SK-N-SH (cell line): ENCODE measurements at regions not wholly inside any gene's neighbourhood (a gene's known extent, or its start where the extent isn't known, plus 50 kb on each side); places are given as distances from the start of the nearest gene placed in this dataset.

Experiments
- CTCF ChIA-PET: fragments of 300-600, 350-600 bp; formaldehyde crosslinking; extraction: SDS; loops from one replicate; lab custom pipeline; 2021; lab: Yijun Ruan, JAX
- POLR2A ChIA-PET: fragments of 350-600 bp; sonication (Branson Sonifier 250); formaldehyde crosslinking; extraction: SDS; loops from one replicate; lab custom pipeline; 2020; ENCODE audit warnings: antibody characterized with exemption, inconsistent platforms; lab: Yijun Ruan, JAX
- DNase-seq: peaks from one replicate; pipeline ENCODE4 v3.0.0; 2012
- H2AFZ ChIP-seq: fragments of 200-600 bp; sonication (generic); 2 replicates; pipeline ENCODE4 v1.8.1; 2016; ENCODE audit warnings: antibody characterized with exemption, mild to moderate bottlenecking, low read depth
- H3F3A ChIP-seq: fragments of 200-600 bp; sonication (generic); replicated peaks from 2 replicates; pipeline ENCODE3; 2016; ENCODE audit warnings: antibody characterized with exemption, mild to moderate bottlenecking; ENCODE audit not compliant: insufficient read depth
- H3K27ac ChIP-seq, 2 experiments: fragments of 200-500 bp in 1 of 2; fragments of 200-600 bp in 1 of 2; sonication (Bioruptor generic) in 1 of 2; sonication (generic), shearing (Covaris generic) in 1 of 2; 2 replicates each; pipeline versions ENCODE4 v1.5.1 to v1.6.1; 2014 to 2016; ENCODE audit warnings: low read depth in 2 of 2, inconsistent platforms in 1 of 2, low read length in 1 of 2, mild to moderate bottlenecking in 1 of 2, mixed read lengths in 1 of 2
- H3K27me3 ChIP-seq: fragments of 200-600 bp; sonication (generic), shearing (Covaris generic); 2 replicates; pipeline ENCODE4 v1.6.1; 2016; ENCODE audit warnings: mixed run types; ENCODE audit not compliant: insufficient read depth
- H3K36me3 ChIP-seq, 2 experiments: fragments of 200-500 bp in 1 of 2; fragments of 200-600 bp in 1 of 2; sonication (Bioruptor generic) in 1 of 2; sonication (generic) in 1 of 2; replicated peaks in 1 of 2; 2 replicates each; pipeline versions ENCODE3 to v1.5.1; 2014 to 2016; ENCODE audit warnings: low read length in 1 of 2, mild to moderate bottlenecking in 1 of 2; ENCODE audit not compliant: insufficient read depth in 2 of 2, control insufficient read depth in 1 of 2
- H3K4me1 ChIP-seq, 2 experiments: fragments of 200-500 bp in 1 of 2; fragments of 200-600 bp in 1 of 2; sonication (Bioruptor generic) in 1 of 2; sonication (generic), shearing (Covaris generic) in 1 of 2; 2 replicates each; pipeline versions ENCODE4 v1.5.1 to v1.6.1; 2014 to 2016; ENCODE audit warnings: low read depth in 1 of 2, low read length in 1 of 2, mixed run types in 1 of 2; ENCODE audit not compliant: insufficient read depth in 2 of 2, control insufficient read depth in 1 of 2
- H3K4me2 ChIP-seq: fragments of 200-600 bp; sonication (generic), shearing (Covaris generic); 2 replicates; pipeline ENCODE4 v1.6.1; 2017; ENCODE audit warnings: mixed run types
- H3K4me3 ChIP-seq, 2 experiments: fragments of 200-500 bp in 1 of 2; fragments of 200-600 bp in 1 of 2; sonication (Bioruptor generic) in 1 of 2; sonication (generic), shearing (Covaris generic) in 1 of 2; 2 replicates each; pipeline versions ENCODE4 v1.5.1 to v1.8.1; 2014 to 2016; ENCODE audit warnings: low read depth in 2 of 2, inconsistent platforms in 1 of 2, low read length in 1 of 2, mild to moderate bottlenecking in 1 of 2, mixed read lengths in 1 of 2, moderate library complexity in 1 of 2
- H3K79me2 ChIP-seq: fragments of 200-600 bp; sonication (generic); 2 replicates; pipeline ENCODE4 v1.8.1; 2017; ENCODE audit warnings: mild to moderate bottlenecking; ENCODE audit not compliant: insufficient read depth
- H3K9ac ChIP-seq: fragments of 200-600 bp; sonication (generic); 2 replicates; pipeline ENCODE4 v1.6.1; 2017; ENCODE audit warnings: mixed run types
- H3K9me2 ChIP-seq: fragments of 200-600 bp; sonication (generic); 2 replicates; pipeline ENCODE4 v1.6.1; 2017; ENCODE audit warnings: mixed run types
- H3K9me3 ChIP-seq: fragments of 200-600 bp; sonication (generic); 2 replicates; pipeline ENCODE4 v1.6.1; 2017; ENCODE audit warnings: mixed run types, mild to moderate bottlenecking, moderate library complexity
- H4K20me1 ChIP-seq: fragments of 200-600 bp; sonication (generic); 2 replicates; pipeline ENCODE4 v1.6.1; 2017; ENCODE audit warnings: mild to moderate bottlenecking, mixed run types; ENCODE audit not compliant: insufficient read depth
- CHD2 ChIP-seq: fragments of 150-350 bp; IDR thresholded peaks from 2 replicates; pipeline ENCODE4 v1.6.1; 2018; ENCODE audit warnings: low read length; ENCODE audit not compliant: partially characterized antibody
- ELF1 ChIP-seq: IDR thresholded peaks from 2 replicates; pipeline ENCODE4 v1.4.0; 2012
- EP300 ChIP-seq, 2 experiments: IDR thresholded peaks; 2 replicates each; pipeline versions ENCODE4 v1.4.0 to v1.6.1; 2012; ENCODE audit warnings: borderline replicate concordance in 1 of 2, low read depth in 1 of 2, low read length in 1 of 2
- FOXJ3 ChIP-seq: sonication (generic); formaldehyde crosslinking; IDR thresholded peaks from 2 replicates; pipeline ENCODE4 v1.5.1; 2020; ENCODE audit warnings: mild to moderate bottlenecking, missing genetic modification reagents
- GABPA ChIP-seq: IDR thresholded peaks from 2 replicates; pipeline ENCODE4 v1.4.0; 2012; ENCODE audit warnings: low read depth, mild to moderate bottlenecking
- GATA2 ChIP-seq: sonication (generic); formaldehyde crosslinking; IDR thresholded peaks from 2 replicates; pipeline ENCODE4 v1.5.0; 2020; ENCODE audit warnings: mild to moderate bottlenecking, missing genetic modification reagents
- JUND ChIP-seq: IDR thresholded peaks from 2 replicates; pipeline ENCODE4 v1.4.0; 2012
- MXI1 ChIP-seq: IDR thresholded peaks from 2 replicates; pipeline ENCODE4 v1.6.1; 2012; ENCODE audit warnings: mild to moderate bottlenecking, low read depth, low read length, improper control_type of control experiment
- NFIC ChIP-seq: IDR thresholded peaks from 2 replicates; pipeline ENCODE4 v1.4.0; 2012; ENCODE audit warnings: borderline replicate concordance
- NRF1 ChIP-seq: IDR thresholded peaks from 2 replicates; pipeline ENCODE4 v1.6.1; 2012; ENCODE audit warnings: low read depth, mild to moderate bottlenecking, low read length
- RCOR1 ChIP-seq: fragments of 150-350 bp; IDR thresholded peaks from 2 replicates; pipeline ENCODE4 v1.6.1; 2017; ENCODE audit warnings: antibody characterized with exemption, low read length
- RFX5 ChIP-seq: IDR thresholded peaks from 2 replicates; pipeline ENCODE4 v1.6.1; 2012; ENCODE audit warnings: mild to moderate bottlenecking, improper control_type of control experiment, low read length
- RXRA ChIP-seq: IDR thresholded peaks from 2 replicates; pipeline ENCODE4 v1.4.0; 2012; ENCODE audit warnings: low read depth, mild to moderate bottlenecking, borderline replicate concordance
- SMC3 ChIP-seq: IDR thresholded peaks from 2 replicates; pipeline ENCODE4 v1.6.1; 2012; ENCODE audit warnings: low read depth, low read length, improper control_type of control experiment
- TCF12 ChIP-seq: IDR thresholded peaks from 2 replicates; pipeline ENCODE4 v1.4.0; 2012
- TEAD4 ChIP-seq: IDR thresholded peaks from 2 replicates; pipeline ENCODE4 v1.4.0; 2012; ENCODE audit warnings: mild to moderate bottlenecking, borderline replicate concordance; ENCODE audit not compliant: insufficient read depth
- YY1 ChIP-seq: IDR thresholded peaks from 2 replicates; pipeline ENCODE4 v1.4.0; 2012; ENCODE audit warnings: low read depth, mild to moderate bottlenecking
- WGBS: methylation state at CpG from one replicate; pipeline ENCODE4 v1.1.6; 2017; ENCODE audit warnings: low lambda C conversion rate; 5-methylcytosine and 5-hydroxymethylcytosine counted together
- TF ChIP-seq, protein P1 (sequence below): IDR thresholded peaks from 2 replicates; pipeline ENCODE4 v1.4.0; 2012; ENCODE audit warnings: low read depth
- TF ChIP-seq, protein P2 (sequence below): fragments of 150-350 bp; IDR thresholded peaks from 2 replicates; pipeline ENCODE4 v1.6.1; 2016; ENCODE audit warnings: mild to moderate bottlenecking, low read depth, low read length
- TF ChIP-seq, protein P3 (sequence below): IDR thresholded peaks from 2 replicates; pipeline ENCODE4; 2012
- TF ChIP-seq, protein P4 (sequence below): IDR thresholded peaks from 2 replicates; pipeline ENCODE4 v1.4.0; 2012; ENCODE audit warnings: low read depth, borderline replicate concordance

DNA sequence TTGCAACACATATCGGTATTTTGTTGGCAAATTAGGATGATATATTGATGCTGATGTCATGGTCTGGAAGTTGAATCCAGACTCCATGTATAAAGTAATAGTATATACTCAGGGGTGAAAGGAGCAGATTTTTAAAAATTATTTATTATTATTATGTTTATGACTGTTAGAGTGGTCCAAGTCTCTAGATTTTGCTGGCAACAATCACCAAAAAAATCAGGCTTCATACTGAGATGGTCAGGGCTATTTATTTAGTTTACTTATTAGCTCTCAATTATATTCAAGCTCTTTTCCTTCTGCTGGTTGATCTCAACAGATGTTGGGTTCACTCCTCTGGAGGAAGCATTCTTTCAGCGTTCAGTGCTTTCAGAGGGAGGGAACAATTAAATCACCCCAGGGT is 73.9 kb upstream of the VCX3B start (continued):
- TF ChIP-seq, protein P1, sequence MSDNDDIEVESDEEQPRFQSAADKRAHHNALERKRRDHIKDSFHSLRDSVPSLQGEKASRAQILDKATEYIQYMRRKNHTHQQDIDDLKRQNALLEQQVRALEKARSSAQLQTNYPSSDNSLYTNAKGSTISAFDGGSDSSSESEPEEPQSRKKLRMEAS: no peak
- no peak for TF ChIP-seq ELF1

GRCh38 chrX:8403988-8404387 is 60.6 kb upstream of the VCX3B start:
- 10% methylated on average over 5 of the region's 5 CpGs for WGBS
- no peaks in the 10 kb centered on the region for H3K9me3 ChIP-seq
- H3K4me2 ChIP-seq: no peak overlapping the region
- TF ChIP-seq JUND: no peak
- TF ChIP-seq, protein P2, sequence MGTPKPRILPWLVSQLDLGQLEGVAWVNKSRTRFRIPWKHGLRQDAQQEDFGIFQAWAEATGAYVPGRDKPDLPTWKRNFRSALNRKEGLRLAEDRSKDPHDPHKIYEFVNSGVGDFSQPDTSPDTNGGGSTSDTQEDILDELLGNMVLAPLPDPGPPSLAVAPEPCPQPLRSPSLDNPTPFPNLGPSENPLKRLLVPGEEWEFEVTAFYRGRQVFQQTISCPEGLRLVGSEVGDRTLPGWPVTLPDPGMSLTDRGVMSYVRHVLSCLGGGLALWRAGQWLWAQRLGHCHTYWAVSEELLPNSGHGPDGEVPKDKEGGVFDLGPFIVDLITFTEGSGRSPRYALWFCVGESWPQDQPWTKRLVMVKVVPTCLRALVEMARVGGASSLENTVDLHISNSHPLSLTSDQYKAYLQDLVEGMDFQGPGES: no peak
- TF ChIP-seq CHD2: no peak
- TF ChIP-seq GATA2: no peak
- TF ChIP-seq, protein P1: no peak
- no peak for TF ChIP-seq RXRA
- TF ChIP-seq TCF12: no peak
- no peak for TF ChIP-seq RFX5
- no peak for TF ChIP-seq RCOR1
- TF ChIP-seq, protein P3, sequence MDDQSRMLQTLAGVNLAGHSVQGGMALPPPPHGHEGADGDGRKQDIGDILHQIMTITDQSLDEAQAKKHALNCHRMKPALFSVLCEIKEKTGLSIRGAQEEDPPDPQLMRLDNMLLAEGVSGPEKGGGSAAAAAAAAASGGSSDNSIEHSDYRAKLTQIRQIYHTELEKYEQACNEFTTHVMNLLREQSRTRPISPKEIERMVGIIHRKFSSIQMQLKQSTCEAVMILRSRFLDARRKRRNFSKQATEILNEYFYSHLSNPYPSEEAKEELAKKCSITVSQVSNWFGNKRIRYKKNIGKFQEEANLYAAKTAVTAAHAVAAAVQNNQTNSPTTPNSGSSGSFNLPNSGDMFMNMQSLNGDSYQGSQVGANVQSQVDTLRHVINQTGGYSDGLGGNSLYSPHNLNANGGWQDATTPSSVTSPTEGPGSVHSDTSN: no peak
- TF ChIP-seq TEAD4: no peak
- no peak for TF ChIP-seq GABPA
- TF ChIP-seq EP300 (IDR thresholded peaks at IDR 0.05; ENCODE audit: borderline replicate concordance in 1 of 2, low read depth in 1 of 2, low read length in 1 of 2): no peak
- TF ChIP-seq NFIC: no peak
- no peak for TF ChIP-seq YY1
- no peak for TF ChIP-seq SMC3
- no peaks in the 10 kb centered on the region for H3F3A ChIP-seq
- no peak overlapping the region for H2AFZ ChIP-seq
- H3K9ac ChIP-seq: no peak overlapping the region
- no peaks in the 10 kb centered on the region for H4K20me1 ChIP-seq
- no peaks in the 10 kb centered on the region for H3K36me3 ChIP-seq
- H3K27me3 ChIP-seq: no peaks in the 10 kb centered on the region
- CTCF ChIA-PET: no interaction called here
- no peaks in the 10 kb centered on the region for H3K9me2 ChIP-seq
- POLR2A ChIA-PET: no interaction called here
- H3K79me2 ChIP-seq: no peaks in the 10 kb centered on the region
- no peaks in the 10 kb centered on the region for H3K4me1 ChIP-seq
- H3K27ac ChIP-seq: no peak overlapping the region
- DNase-seq: no peak
- no peak overlapping the region for H3K4me3 ChIP-seq

GRCh38 chrX:8404471-8404870 is 60.2 kb upstream of the VCX3B start:
- Histone ChIP-seq H3K27ac (no peak overlapping the region), H3F3A (no peaks in the 10 kb centered on the region), H3K27me3 (no peaks in the 10 kb centered on the region), H3K79me2 (no peaks in the 10 kb centered on the region), H3K4me2 (no peak overlapping the region), H4K20me1 (no peaks in the 10 kb centered on the region), H3K9me3 (no peaks in the 10 kb centered on the region), H3K9ac (no peak overlapping the region), H3K36me3 (no peaks in the 10 kb centered on the region), H3K4me1 (no peaks in the 10 kb centered on the region), H2AFZ (no peak overlapping the region), H3K4me3 (no peak overlapping the region), H3K9me2 (no peaks in the 10 kb centered on the region)
- POLR2A ChIA-PET: no interaction called here
- no peak for DNase-seq
- TF ChIP-seq NRF1 (no peak), YY1 (no peak), FOXJ3 (CRISPR knock-in tag) (no peak), ELF1 (no peak), SMC3 (no peak), RCOR1 (no peak), JUND (no peak), MXI1 (no peak)
- TF ChIP-seq, protein P4, sequence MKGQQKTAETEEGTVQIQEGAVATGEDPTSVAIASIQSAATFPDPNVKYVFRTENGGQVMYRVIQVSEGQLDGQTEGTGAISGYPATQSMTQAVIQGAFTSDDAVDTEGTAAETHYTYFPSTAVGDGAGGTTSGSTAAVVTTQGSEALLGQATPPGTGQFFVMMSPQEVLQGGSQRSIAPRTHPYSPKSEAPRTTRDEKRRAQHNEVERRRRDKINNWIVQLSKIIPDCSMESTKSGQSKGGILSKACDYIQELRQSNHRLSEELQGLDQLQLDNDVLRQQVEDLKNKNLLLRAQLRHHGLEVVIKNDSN: no peak
- CTCF ChIA-PET: no interaction called here
- 12% methylated on average over 6 of the region's 6 CpGs for WGBS
